Mesothelial cell of epicardium (in vitro differentiated cells): ENCODE measurements at regions not wholly inside any gene's neighbourhood (a gene's known extent, or its start where the extent isn't known, plus 50 kb on each side); places are given as distances from the start of the nearest gene placed in this dataset.

Experiments used
- DNase-seq, 2 experiments: peaks; one replicate each; pipeline ENCODE4 v3.0.0; 2021; ENCODE audit warnings: low spot score in 2 of 2; ENCODE audit not compliant: unreplicated experiment in 2 of 2
- H3K27ac Mint-ChIP-seq: 2 replicates; pipeline ENCODE4 v1.8.0; 2021; ENCODE audit warnings: mixed read lengths
- H3K27me3 Mint-ChIP-seq: 2 replicates; pipeline ENCODE4 v1.8.0; 2021; ENCODE audit warnings: low read depth, mixed read lengths
- H3K36me3 Mint-ChIP-seq: 2 replicates; pipeline ENCODE4 v1.8.0; 2021; ENCODE audit warnings: mixed read lengths
- H3K4me1 Mint-ChIP-seq: 2 replicates; pipeline ENCODE4 v1.8.0; 2021; ENCODE audit warnings: mixed read lengths
- H3K4me3 Mint-ChIP-seq: 2 replicates; pipeline ENCODE4 v1.8.0; 2021; ENCODE audit warnings: mild to moderate bottlenecking, moderate library complexity, mixed read lengths
- H3K9me3 Mint-ChIP-seq: 2 replicates; pipeline ENCODE4 v1.8.0; 2021; ENCODE audit warnings: mixed read lengths
- CTCF ChIP-seq: fragments of 200-600 bp; sonication (generic); IDR thresholded peaks from one replicate; pipeline ENCODE4 v1.5.0; 2021; ENCODE audit warnings: antibody characterized with exemption; ENCODE audit not compliant: unreplicated experiment

GRCh38 chr3:4029135-4029534, 229.9 kb downstream of the LRRN1 start:
- no peak for TF ChIP-seq CTCF
- Mint-ChIP-seq H3K36me3 (no peaks in the 10 kb centered on the region), H3K27me3 (no peaks in the 10 kb centered on the region), H3K9me3 (peaks cover 8% of the 10 kb centered on the region), H3K4me1 (no peaks in the 10 kb centered on the region), H3K4me3 (no peak overlapping the region), H3K27ac (no peak overlapping the region)
- no peak for DNase-seq

DNA sequence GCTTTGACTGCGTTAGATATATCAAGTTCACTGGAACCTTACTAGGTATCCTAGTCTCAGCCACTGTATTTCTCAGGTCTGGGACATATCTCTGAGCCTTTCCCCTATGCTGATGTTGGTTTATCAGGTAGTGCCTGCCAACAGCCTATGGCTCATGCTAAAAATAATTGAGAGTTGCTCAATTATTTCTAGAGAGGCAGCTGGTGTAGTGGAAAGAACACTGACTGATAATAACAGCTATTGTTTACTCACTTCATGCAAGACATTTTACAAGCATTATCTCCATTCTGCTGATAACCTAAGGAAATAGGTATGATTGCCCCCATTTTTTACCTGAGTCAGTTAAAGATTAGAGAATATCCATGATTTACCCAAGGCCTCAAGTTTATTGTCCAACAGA, 231.4 kb downstream of the LRRN1 start:
- Mint-ChIP-seq H3K9me3 (peaks cover 8% of the 10 kb centered on the region), H3K27ac (no peak overlapping the region), H3K4me1 (no peaks in the 10 kb centered on the region), H3K36me3 (no peaks in the 10 kb centered on the region), H3K27me3 (no peaks in the 10 kb centered on the region), H3K4me3 (no peak overlapping the region)
- DNase-seq = no peak
- TF ChIP-seq CTCF = no peak

DNA sequence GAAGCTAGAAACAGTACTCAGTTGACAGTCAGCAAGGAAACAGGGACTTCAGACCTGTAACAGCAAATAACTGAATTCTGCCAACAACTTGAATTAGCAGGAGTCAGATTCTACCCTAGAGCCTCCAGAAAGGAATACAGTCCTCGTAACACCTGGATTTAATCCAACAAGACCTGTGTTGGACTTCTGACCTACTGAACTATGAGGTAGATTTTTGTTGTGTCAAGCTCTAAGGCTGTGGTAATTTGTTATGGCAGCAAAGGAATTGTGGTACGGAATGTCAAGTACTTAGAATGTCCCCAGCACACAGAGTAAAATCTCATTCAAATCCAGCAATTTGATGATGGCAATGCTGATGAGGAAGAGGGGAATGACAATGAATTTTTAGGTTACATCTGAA, 234.1 kb downstream of the LRRN1 start:
- DNase-seq = no peak
- no peak for TF ChIP-seq CTCF
- no peaks in the 10 kb centered on the region for H3K27me3 Mint-ChIP-seq
- no peaks in the 10 kb centered on the region for H3K4me1 Mint-ChIP-seq
- H3K9me3 Mint-ChIP-seq = peaks cover 8% of the 10 kb centered on the region
- H3K27ac Mint-ChIP-seq = no peak overlapping the region
- H3K36me3 Mint-ChIP-seq = no peaks in the 10 kb centered on the region
- no peak overlapping the region for H3K4me3 Mint-ChIP-seq

DNA sequence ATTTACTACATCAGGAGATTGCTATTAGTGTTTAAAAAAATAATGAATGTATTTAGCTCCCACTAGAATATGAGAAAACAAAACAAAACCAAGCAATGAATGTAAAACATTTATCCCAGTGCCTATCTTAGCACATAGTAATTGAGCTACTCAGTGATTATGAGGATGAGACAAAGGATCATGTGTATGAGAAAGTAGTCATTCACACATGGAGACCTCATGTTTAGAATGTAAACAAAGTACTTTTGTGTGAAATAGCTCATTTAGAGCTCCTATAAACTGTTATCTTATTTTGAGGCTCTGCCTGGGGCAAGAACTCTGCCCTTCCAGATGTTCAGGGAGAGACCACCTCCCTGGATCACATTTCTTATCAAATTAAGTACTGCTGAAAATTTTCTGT, 236.8 kb downstream of the LRRN1 start:
- Mint-ChIP-seq H3K27me3 (no peaks in the 10 kb centered on the region), H3K27ac (no peak overlapping the region), H3K4me1 (no peaks in the 10 kb centered on the region), H3K9me3 (no peaks in the 10 kb centered on the region), H3K4me3 (no peak overlapping the region), H3K36me3 (no peaks in the 10 kb centered on the region)
- no peak for DNase-seq
- TF ChIP-seq CTCF = no peak

- H3K36me3 Mint-ChIP-seq = no peaks in the 10 kb centered on the region
- TF ChIP-seq CTCF = no peak
- no peaks in the 10 kb centered on the region for H3K9me3 Mint-ChIP-seq
- no peak overlapping the region for H3K4me3 Mint-ChIP-seq
- no peaks in the 10 kb centered on the region for H3K27me3 Mint-ChIP-seq
- no peak overlapping the region for H3K27ac Mint-ChIP-seq
- H3K4me1 Mint-ChIP-seq = no peaks in the 10 kb centered on the region
- no peak for DNase-seq
Observed at GRCh38 chr3:4038351-4038750, 239.1 kb downstream of the LRRN1 start.

- H3K9me3 Mint-ChIP-seq = no peaks in the 10 kb centered on the region
- no peak overlapping the region for H3K4me3 Mint-ChIP-seq
- no peaks in the 10 kb centered on the region for H3K36me3 Mint-ChIP-seq
- TF ChIP-seq CTCF = no peak
- no peaks in the 10 kb centered on the region for H3K27me3 Mint-ChIP-seq
- no peaks in the 10 kb centered on the region for H3K4me1 Mint-ChIP-seq
- no peak overlapping the region for H3K27ac Mint-ChIP-seq
- DNase-seq = no peak
Observed at GRCh38 chr3:4042070-4042469, 242.8 kb downstream of the LRRN1 start.
